Loucy (cell line): ENCODE measurements at regions not wholly inside any gene's neighbourhood (a gene's known extent, or its start where the extent isn't known, plus 50 kb on each side); places are given as distances from the start of the nearest gene placed in this dataset.

Experiments used
- CTCF ChIP-seq: fragments of 200-600 bp; sonication (generic); conservative IDR thresholded peaks from 2 replicates; pipeline ENCODE4 v1.5.1; 2014; ENCODE audit warnings: mild to moderate bottlenecking, antibody characterized with exemption, low read length
- EZH2phosphoT487 ChIP-seq: fragments of 200-600 bp; IDR thresholded peaks from 2 replicates; pipeline ENCODE4 v1.6.1; 2018; ENCODE audit warnings: antibody characterized with exemption, mild to moderate bottlenecking, moderate library complexity, borderline replicate concordance

GRCh38 chr5:107119656-107120055 is 551.1 kb downstream of the EFNA5 start:
- TF ChIP-seq CTCF = no peak
- no peak for TF ChIP-seq EZH2phosphoT487
